ENCODE measurements at regions not wholly inside any gene's neighbourhood (a gene's known extent, or its start where the extent isn't known, plus 50 kb on each side); places are given as distances from the start of the nearest gene placed in this dataset.
"Not testable (repeated sequence)": the region's sequence is repeated elsewhere in the genome, so short reads cannot be mapped to it uniquely, and the experiment has no call there.

- DNase-seq (ENCODE audit: low spot score), result no peak
These were observed 56.3 kb downstream of the SOX14 start for GRCh38 chr3:137820366-137820765.

- no peak for DNase-seq (ENCODE audit: low spot score)
These were observed 71.0 kb downstream of the SOX14 start for GRCh38 chr3:137835096-137835495.

- DNase-seq (ENCODE audit: low spot score), result no peak
These were observed 81.1 kb downstream of the SOX14 start for GRCh38 chr3:137845194-137845593.

GRCh38 chr3:137845666-137846065 is 81.6 kb downstream of the SOX14 start:
- no peak for DNase-seq (ENCODE audit: low spot score)

GRCh38 chr3:137852391-137852830 is 88.3 kb downstream of the SOX14 start:
- no peak for DNase-seq (ENCODE audit: low spot score)

- no peak for DNase-seq (ENCODE audit: low spot score)
These were observed 90.6 kb downstream of the SOX14 start for GRCh38 chr3:137854533-137855261.

GRCh38 chr3:137866001-137866400 is 101.9 kb downstream of the SOX14 start:
- DNase-seq (ENCODE audit: low spot score), result no peak

GRCh38 chr3:137866933-137867332 is 102.8 kb downstream of the SOX14 start:
- no peak for DNase-seq (ENCODE audit: low spot score)

- no peak for DNase-seq (ENCODE audit: low spot score)
These were observed 103.5 kb downstream of the SOX14 start for GRCh38 chr3:137867611-137868010.

- DNase-seq (ENCODE audit: low spot score), result no peak
These were observed 104.9 kb downstream of the SOX14 start for GRCh38 chr3:137869022-137869421.

- not testable (repeated sequence) for DNase-seq (ENCODE audit: low spot score)
These were observed 108.5 kb downstream of the SOX14 start for GRCh38 chr3:137872589-137872988.

GRCh38 chr3:137896842-137897241 is 113.1 kb upstream of the CLDN18 start:
- DNase-seq (ENCODE audit: low spot score), result not testable (repeated sequence)

- no peak for DNase-seq (ENCODE audit: low spot score)
These were observed 102.8 kb upstream of the CLDN18 start for GRCh38 chr3:137906985-137907649.

- no peak for DNase-seq (ENCODE audit: low spot score)
These were observed 85.3 kb upstream of the CLDN18 start for GRCh38 chr3:137924628-137925027.

- no peak for DNase-seq (ENCODE audit: low spot score)
These were observed 84.9 kb upstream of the CLDN18 start for GRCh38 chr3:137925080-137925479.

- DNase-seq (ENCODE audit: low spot score), result no peak
These were observed 83.0 kb upstream of the CLDN18 start for GRCh38 chr3:137926991-137927390.

GRCh38 chr3:137930976-137931375 is 79.0 kb upstream of the CLDN18 start:
- DNase-seq (ENCODE audit: low spot score), result no peak

- DNase-seq (ENCODE audit: low spot score), result no peak
These were observed 71.1 kb upstream of the CLDN18 start for GRCh38 chr3:137938876-137939275.

GRCh38 chr3:137944593-137944992 is 65.4 kb upstream of the CLDN18 start:
- DNase-seq (ENCODE audit: low spot score), result no peak

- DNase-seq (ENCODE audit: low spot score), result peak; percentile 74
These were observed 63.5 kb upstream of the CLDN18 start for GRCh38 chr3:137946356-137946973.

- no peak for DNase-seq (ENCODE audit: low spot score)
These were observed 62.8 kb upstream of the CLDN18 start for GRCh38 chr3:137947117-137947516.

- DNase-seq (ENCODE audit: low spot score), result no peak
These were observed 61.4 kb upstream of the CLDN18 start for GRCh38 chr3:137948400-137949072.

- no peak for DNase-seq (ENCODE audit: low spot score)
These were observed 51.3 kb upstream of the CLDN18 start for GRCh38 chr3:137958636-137959035.
